ENCODE measurements at regions not wholly inside any gene's neighbourhood (a gene's known extent, or its start where the extent isn't known, plus 50 kb on each side); places are given as distances from the start of the nearest gene placed in this dataset.

- Histone ChIP-seq H3K4me1 (ENCODE audit: control insufficient read depth in 2 of 2, insufficient read depth in 2 of 2, low read length in 1 of 2) (no peaks in the 10 kb centered on the region), H3K27ac (ENCODE audit: low read depth in 2 of 2, low read length in 1 of 2) (no peak overlapping the region), H3K36me3 (ENCODE audit: control insufficient read depth in 2 of 2, insufficient read depth in 2 of 2, low read length in 1 of 2) (no peaks in the 10 kb centered on the region), H3K4me3 (ENCODE audit: low read depth in 1 of 2, low read length in 2 of 2) (no peak overlapping the region), H3K9me3 (ENCODE audit: control insufficient read depth in 2 of 2, insufficient read depth in 1 of 2, low read depth in 1 of 2, low read length in 1 of 2) (no peaks in the 10 kb centered on the region), H3K27me3 (ENCODE audit: control insufficient read depth in 1 of 2, insufficient read depth in 2 of 2, low read length in 2 of 2) (no peaks in the 10 kb centered on the region)
- 12 to 58% methylated on average over 1 of the region's 1 CpG for WGBS, 2 donors
These were observed 892.8 kb upstream of the DIAPH2 start for GRCh38 chrX:95791876-95792275.

GRCh38 chrX:95797344-95797743 is 887.3 kb upstream of the DIAPH2 start:
- WGBS, 2 donors, result 60 to 88% methylated on average over 1 of the region's 1 CpG
- H3K4me1 ChIP-seq (ENCODE audit: control insufficient read depth in 2 of 2, insufficient read depth in 2 of 2, low read length in 1 of 2), result no peaks in the 10 kb centered on the region
- H3K9me3 ChIP-seq (ENCODE audit: control insufficient read depth in 2 of 2, insufficient read depth in 1 of 2, low read depth in 1 of 2, low read length in 1 of 2), result no peaks in the 10 kb centered on the region
- H3K4me3 ChIP-seq (ENCODE audit: low read depth in 1 of 2, low read length in 2 of 2), result no peak overlapping the region
- H3K27ac ChIP-seq (ENCODE audit: low read depth in 2 of 2, low read length in 1 of 2), result no peak overlapping the region
- H3K36me3 ChIP-seq (ENCODE audit: control insufficient read depth in 2 of 2, insufficient read depth in 2 of 2, low read length in 1 of 2), result no peaks in the 10 kb centered on the region
- H3K27me3 ChIP-seq (ENCODE audit: control insufficient read depth in 1 of 2, insufficient read depth in 2 of 2, low read length in 2 of 2), result no peaks in the 10 kb centered on the region

DNA sequence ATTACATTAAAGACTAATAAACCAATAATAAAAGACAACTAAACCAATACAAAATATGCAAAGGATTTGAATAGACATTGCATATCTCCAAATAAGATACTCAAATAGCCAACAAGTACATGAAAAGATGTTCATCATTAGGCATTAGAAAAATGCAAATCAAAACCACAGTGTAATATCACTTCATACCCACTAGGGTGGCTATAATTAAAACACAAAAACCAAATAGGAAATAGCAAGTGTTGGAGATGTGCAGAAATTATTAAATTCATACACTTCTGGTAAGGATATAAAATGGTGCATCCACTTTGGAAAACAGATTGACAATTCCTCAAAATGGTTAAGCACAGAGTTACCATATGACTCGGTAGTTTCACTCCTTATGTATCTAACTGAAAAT is 860.8 kb upstream of the DIAPH2 start:
- no peaks in the 10 kb centered on the region for H3K4me1 ChIP-seq (ENCODE audit: control insufficient read depth in 2 of 2, insufficient read depth in 2 of 2, low read length in 1 of 2)
- no peak overlapping the region for H3K27ac ChIP-seq (ENCODE audit: low read depth in 2 of 2, low read length in 1 of 2)
- H3K36me3 ChIP-seq (ENCODE audit: control insufficient read depth in 2 of 2, insufficient read depth in 2 of 2, low read length in 1 of 2), result no peaks in the 10 kb centered on the region
- H3K9me3 ChIP-seq (ENCODE audit: control insufficient read depth in 2 of 2, insufficient read depth in 1 of 2, low read depth in 1 of 2, low read length in 1 of 2), result no peaks in the 10 kb centered on the region
- H3K27me3 ChIP-seq (ENCODE audit: control insufficient read depth in 1 of 2, insufficient read depth in 2 of 2, low read length in 2 of 2), result no peaks in the 10 kb centered on the region
- WGBS, 2 donors, result 88 to 94% methylated on average over 1 of the region's 1 CpG
- H3K4me3 ChIP-seq (ENCODE audit: low read depth in 1 of 2, low read length in 2 of 2), result no peak overlapping the region

DNA sequence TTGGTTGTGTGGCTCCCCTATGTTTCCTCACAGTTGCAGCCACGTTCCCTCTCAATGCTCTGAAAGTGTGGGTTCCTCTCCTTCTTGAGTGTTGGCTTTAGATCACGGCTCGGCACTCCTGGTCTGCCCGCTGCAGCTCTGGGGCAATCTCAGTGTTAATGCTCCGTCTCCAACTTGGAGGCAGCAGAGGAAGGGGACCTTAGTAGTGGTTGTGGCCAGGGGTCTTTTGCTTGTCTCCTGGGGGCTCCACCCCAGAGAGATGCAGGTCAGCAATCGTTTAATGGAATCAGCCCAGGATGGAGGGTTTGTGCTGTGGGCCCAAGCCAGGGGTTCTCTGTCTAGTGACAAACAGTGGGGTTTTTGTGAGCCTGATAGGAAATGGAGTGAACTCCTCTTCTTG is 849.4 kb upstream of the DIAPH2 start:
- Histone ChIP-seq H3K27ac (ENCODE audit: low read depth in 2 of 2, low read length in 1 of 2) (no peak overlapping the region), H3K4me1 (ENCODE audit: control insufficient read depth in 2 of 2, insufficient read depth in 2 of 2, low read length in 1 of 2) (no peaks in the 10 kb centered on the region), H3K9me3 (ENCODE audit: control insufficient read depth in 2 of 2, insufficient read depth in 1 of 2, low read depth in 1 of 2, low read length in 1 of 2) (no peaks in the 10 kb centered on the region), H3K36me3 (ENCODE audit: control insufficient read depth in 2 of 2, insufficient read depth in 2 of 2, low read length in 1 of 2) (no peaks in the 10 kb centered on the region), H3K27me3 (ENCODE audit: control insufficient read depth in 1 of 2, insufficient read depth in 2 of 2, low read length in 2 of 2) (no peaks in the 10 kb centered on the region), H3K4me3 (ENCODE audit: low read depth in 1 of 2, low read length in 2 of 2) (no peak overlapping the region)
- WGBS, 2 donors, result 87 to 88% methylated on average over 6 of the region's 6 CpGs

- 97 to 100% methylated on average over 1 of the region's 1 CpG for WGBS, 2 donors
- Histone ChIP-seq H3K27ac (ENCODE audit: low read depth in 2 of 2, low read length in 1 of 2) (no peak overlapping the region), H3K4me1 (ENCODE audit: control insufficient read depth in 2 of 2, insufficient read depth in 2 of 2, low read length in 1 of 2) (no peaks in the 10 kb centered on the region), H3K36me3 (ENCODE audit: control insufficient read depth in 2 of 2, insufficient read depth in 2 of 2, low read length in 1 of 2) (no peaks in the 10 kb centered on the region), H3K9me3 (ENCODE audit: control insufficient read depth in 2 of 2, insufficient read depth in 1 of 2, low read depth in 1 of 2, low read length in 1 of 2) (no peaks in the 10 kb centered on the region), H3K27me3 (ENCODE audit: control insufficient read depth in 1 of 2, insufficient read depth in 2 of 2, low read length in 2 of 2) (no peaks in the 10 kb centered on the region), H3K4me3 (ENCODE audit: low read depth in 1 of 2, low read length in 2 of 2) (no peak overlapping the region)
These were observed 848.1 kb upstream of the DIAPH2 start for GRCh38 chrX:95836517-95836916.

- H3K27me3 ChIP-seq (ENCODE audit: control insufficient read depth in 1 of 2, insufficient read depth in 2 of 2, low read length in 2 of 2), result no peaks in the 10 kb centered on the region
- H3K27ac ChIP-seq (ENCODE audit: low read depth in 2 of 2, low read length in 1 of 2), result no peak overlapping the region
These were observed 842.8 kb upstream of the DIAPH2 start for GRCh38 chrX:95841863-95842262.

GRCh38 chrX:95860127-95860526 is 824.5 kb upstream of the DIAPH2 start:
- WGBS, 2 donors, result 88 to 91% methylated on average over 1 of the region's 1 CpG
- Histone ChIP-seq H3K27ac (ENCODE audit: low read depth in 2 of 2, low read length in 1 of 2) (no peak overlapping the region), H3K36me3 (ENCODE audit: control insufficient read depth in 2 of 2, insufficient read depth in 2 of 2, low read length in 1 of 2) (no peaks in the 10 kb centered on the region), H3K9me3 (ENCODE audit: control insufficient read depth in 2 of 2, insufficient read depth in 1 of 2, low read depth in 1 of 2, low read length in 1 of 2) (no peaks in the 10 kb centered on the region), H3K4me3 (ENCODE audit: low read depth in 1 of 2, low read length in 2 of 2) (no peak overlapping the region), H3K27me3 (ENCODE audit: control insufficient read depth in 1 of 2, insufficient read depth in 2 of 2, low read length in 2 of 2) (no peaks in the 10 kb centered on the region), H3K4me1 (ENCODE audit: control insufficient read depth in 2 of 2, insufficient read depth in 2 of 2, low read length in 1 of 2) (no peaks in the 10 kb centered on the region)

More at GRCh38 chrX:95841863-95842262, 842.8 kb upstream of the DIAPH2 start:
- Histone ChIP-seq H3K9me3 (ENCODE audit: control insufficient read depth in 2 of 2, insufficient read depth in 1 of 2, low read depth in 1 of 2, low read length in 1 of 2) (no peaks in the 10 kb centered on the region), H3K4me3 (ENCODE audit: low read depth in 1 of 2, low read length in 2 of 2) (no peak overlapping the region), H3K36me3 (ENCODE audit: control insufficient read depth in 2 of 2, insufficient read depth in 2 of 2, low read length in 1 of 2) (no peaks in the 10 kb centered on the region), H3K4me1 (ENCODE audit: control insufficient read depth in 2 of 2, insufficient read depth in 2 of 2, low read length in 1 of 2) (no peaks in the 10 kb centered on the region)

DNA sequence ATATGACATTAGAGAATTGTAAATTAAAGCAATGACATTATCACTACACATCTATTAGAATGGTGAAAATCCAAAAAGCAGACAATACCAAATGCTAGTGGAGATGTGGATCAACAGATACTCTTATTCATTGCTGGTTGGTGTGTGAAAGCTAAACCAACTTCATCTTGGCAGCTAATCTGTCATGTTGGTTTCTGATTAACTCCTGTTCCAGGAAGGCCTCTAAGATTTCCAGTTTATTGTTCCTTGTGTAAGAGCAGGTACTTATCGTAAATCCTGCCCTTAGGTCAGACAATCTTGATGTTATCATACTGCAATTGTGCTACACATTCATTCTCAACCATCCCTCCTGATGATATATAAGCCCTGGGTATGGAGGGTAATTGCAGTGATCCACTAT is 809.0 kb upstream of the DIAPH2 start:
- Histone ChIP-seq H3K27ac (ENCODE audit: low read depth in 2 of 2, low read length in 1 of 2) (no peak overlapping the region), H3K9me3 (ENCODE audit: control insufficient read depth in 2 of 2, insufficient read depth in 1 of 2, low read depth in 1 of 2, low read length in 1 of 2) (no peaks in the 10 kb centered on the region), H3K36me3 (ENCODE audit: control insufficient read depth in 2 of 2, insufficient read depth in 2 of 2, low read length in 1 of 2) (no peaks in the 10 kb centered on the region), H3K4me3 (ENCODE audit: low read depth in 1 of 2, low read length in 2 of 2) (no peak overlapping the region), H3K4me1 (ENCODE audit: control insufficient read depth in 2 of 2, insufficient read depth in 2 of 2, low read length in 1 of 2) (no peaks in the 10 kb centered on the region), H3K27me3 (ENCODE audit: control insufficient read depth in 1 of 2, insufficient read depth in 2 of 2, low read length in 2 of 2) (no peaks in the 10 kb centered on the region)
- 70 to 79% methylated on average over 1 of the region's 1 CpG for WGBS, 2 donors

DNA sequence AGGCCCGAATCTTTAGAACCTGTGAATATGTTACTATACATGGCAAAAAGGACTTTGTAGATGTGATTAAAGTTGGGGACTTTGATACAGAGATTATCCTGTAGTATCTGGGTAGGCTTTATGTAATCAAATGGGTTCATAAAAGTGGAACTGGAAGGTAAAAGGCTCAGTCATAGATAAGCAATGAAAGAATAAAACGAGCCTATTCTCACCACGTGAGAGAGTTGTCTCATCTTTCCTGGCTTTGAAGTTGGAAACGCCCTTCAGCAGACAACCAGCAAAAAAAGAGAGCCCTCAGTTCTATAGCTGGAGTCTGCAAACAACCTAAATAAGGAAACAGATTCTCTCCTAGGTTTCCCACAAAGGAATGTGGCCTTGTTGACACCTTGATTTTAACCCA is 805.8 kb upstream of the DIAPH2 start:
- H3K36me3 ChIP-seq (ENCODE audit: control insufficient read depth in 2 of 2, insufficient read depth in 2 of 2, low read length in 1 of 2), result no peaks in the 10 kb centered on the region
- H3K4me3 ChIP-seq (ENCODE audit: low read depth in 1 of 2, low read length in 2 of 2), result no peak overlapping the region
- no peaks in the 10 kb centered on the region for H3K9me3 ChIP-seq (ENCODE audit: control insufficient read depth in 2 of 2, insufficient read depth in 1 of 2, low read depth in 1 of 2, low read length in 1 of 2)
- H3K27me3 ChIP-seq (ENCODE audit: control insufficient read depth in 1 of 2, insufficient read depth in 2 of 2, low read length in 2 of 2), result no peaks in the 10 kb centered on the region
- WGBS, 2 donors, result 41 to 51% methylated on average over 4 of the region's 4 CpGs
- no peak overlapping the region for H3K27ac ChIP-seq (ENCODE audit: low read depth in 2 of 2, low read length in 1 of 2)
- no peaks in the 10 kb centered on the region for H3K4me1 ChIP-seq (ENCODE audit: control insufficient read depth in 2 of 2, insufficient read depth in 2 of 2, low read length in 1 of 2)

DNA sequence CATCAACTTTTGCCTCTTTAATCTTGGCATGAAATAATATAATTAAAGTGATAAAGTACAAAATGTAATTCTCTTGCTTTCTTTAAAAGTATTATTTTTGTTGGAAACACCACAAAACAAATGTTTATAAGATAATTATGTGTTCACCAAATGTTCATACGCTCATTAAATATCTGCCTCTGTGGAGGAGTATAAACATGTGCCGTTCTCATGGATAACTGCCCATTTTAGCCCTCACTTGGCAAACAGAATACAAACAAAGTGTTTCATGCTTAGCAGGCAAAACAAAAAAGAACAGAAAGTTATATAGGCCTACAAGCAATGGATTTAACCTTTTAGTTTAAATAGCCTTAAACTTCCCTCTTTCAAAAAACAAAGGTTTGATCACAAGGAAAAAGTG is 800.5 kb upstream of the DIAPH2 start:
- Histone ChIP-seq H3K9me3 (ENCODE audit: control insufficient read depth in 2 of 2, insufficient read depth in 1 of 2, low read depth in 1 of 2, low read length in 1 of 2) (no peaks in the 10 kb centered on the region), H3K27ac (ENCODE audit: low read depth in 2 of 2, low read length in 1 of 2) (no peak overlapping the region), H3K4me1 (ENCODE audit: control insufficient read depth in 2 of 2, insufficient read depth in 2 of 2, low read length in 1 of 2) (no peaks in the 10 kb centered on the region), H3K4me3 (ENCODE audit: low read depth in 1 of 2, low read length in 2 of 2) (no peak overlapping the region), H3K27me3 (ENCODE audit: control insufficient read depth in 1 of 2, insufficient read depth in 2 of 2, low read length in 2 of 2) (no peaks in the 10 kb centered on the region), H3K36me3 (ENCODE audit: control insufficient read depth in 2 of 2, insufficient read depth in 2 of 2, low read length in 1 of 2) (no peaks in the 10 kb centered on the region)
- WGBS, 2 donors, result 21 to 45% methylated on average over 2 of the region's 2 CpGs

Measured in esophagus (tissue), 2 donors.